SHP77 (cell line): ENCODE measurements at regions not wholly inside any gene's neighbourhood (a gene's known extent, or its start where the extent isn't known, plus 50 kb on each side); places are given as distances from the start of the nearest gene placed in this dataset.
"Not testable (repeated sequence)": the region's sequence is repeated elsewhere in the genome, so short reads cannot be mapped to it uniquely, and the experiment has no call there.

ENCODE experiments used
- DNase-seq, 2 experiments: peaks; one replicate each; lab custom pipeline; 2025; lab: John Stamatoyannopoulos, UW

GRCh38 chr19:30276883-30277280 is 95.3 kb upstream of the ZNF536 start:
- DNase-seq, result no peak

- DNase-seq, result no peak
These were observed 94.0 kb upstream of the ZNF536 start for GRCh38 chr19:30277941-30278881.

- no peak for DNase-seq
These were observed 93.3 kb upstream of the ZNF536 start for GRCh38 chr19:30278882-30279254.

GRCh38 chr19:30280018-30280417 is 92.2 kb upstream of the ZNF536 start:
- no peak for DNase-seq

GRCh38 chr19:30281906-30282305 is 90.3 kb upstream of the ZNF536 start:
- DNase-seq, result no peak

GRCh38 chr19:30283556-30283955 is 88.6 kb upstream of the ZNF536 start:
- no peak for DNase-seq

- DNase-seq, result no peak
These were observed 88.0 kb upstream of the ZNF536 start for GRCh38 chr19:30284209-30284608.

GRCh38 chr19:30284885-30285284 is 87.3 kb upstream of the ZNF536 start:
- DNase-seq, result no peak

GRCh38 chr19:30286378-30286777 is 85.8 kb upstream of the ZNF536 start:
- DNase-seq, result no peak

GRCh38 chr19:30287259-30287658 is 84.9 kb upstream of the ZNF536 start:
- no peak for DNase-seq

- DNase-seq, result no peak
These were observed 84.2 kb upstream of the ZNF536 start for GRCh38 chr19:30287973-30288372.

GRCh38 chr19:30288911-30289310 is 83.3 kb upstream of the ZNF536 start:
- no peak for DNase-seq

- no peak for DNase-seq
These were observed 82.8 kb upstream of the ZNF536 start for GRCh38 chr19:30289336-30289735.

GRCh38 chr19:30290805-30291204 is 81.4 kb upstream of the ZNF536 start:
- DNase-seq, result not testable (repeated sequence)

- no peak for DNase-seq
These were observed 79.0 kb upstream of the ZNF536 start for GRCh38 chr19:30293051-30293785.

- DNase-seq, result no peak
These were observed 74.2 kb upstream of the ZNF536 start for GRCh38 chr19:30297969-30298368.

- no peak for DNase-seq
These were observed 69.0 kb upstream of the ZNF536 start for GRCh38 chr19:30303131-30303654.

- no peak for DNase-seq
These were observed 67.6 kb upstream of the ZNF536 start for GRCh38 chr19:30304540-30304939.

GRCh38 chr19:30305346-30306060 is 66.7 kb upstream of the ZNF536 start:
- DNase-seq, result no peak

- DNase-seq, result no peak
These were observed 64.8 kb upstream of the ZNF536 start for GRCh38 chr19:30307191-30307974.

- no peak for DNase-seq
These were observed 63.0 kb upstream of the ZNF536 start for GRCh38 chr19:30309176-30309575.
